ENCODE measurements at regions not wholly inside any gene's neighbourhood (a gene's known extent, or its start where the extent isn't known, plus 50 kb on each side); places are given as distances from the start of the nearest gene placed in this dataset.
"Not testable (repeated sequence)": the region's sequence is repeated elsewhere in the genome, so short reads cannot be mapped to it uniquely, and the experiment has no call there.

DNA sequence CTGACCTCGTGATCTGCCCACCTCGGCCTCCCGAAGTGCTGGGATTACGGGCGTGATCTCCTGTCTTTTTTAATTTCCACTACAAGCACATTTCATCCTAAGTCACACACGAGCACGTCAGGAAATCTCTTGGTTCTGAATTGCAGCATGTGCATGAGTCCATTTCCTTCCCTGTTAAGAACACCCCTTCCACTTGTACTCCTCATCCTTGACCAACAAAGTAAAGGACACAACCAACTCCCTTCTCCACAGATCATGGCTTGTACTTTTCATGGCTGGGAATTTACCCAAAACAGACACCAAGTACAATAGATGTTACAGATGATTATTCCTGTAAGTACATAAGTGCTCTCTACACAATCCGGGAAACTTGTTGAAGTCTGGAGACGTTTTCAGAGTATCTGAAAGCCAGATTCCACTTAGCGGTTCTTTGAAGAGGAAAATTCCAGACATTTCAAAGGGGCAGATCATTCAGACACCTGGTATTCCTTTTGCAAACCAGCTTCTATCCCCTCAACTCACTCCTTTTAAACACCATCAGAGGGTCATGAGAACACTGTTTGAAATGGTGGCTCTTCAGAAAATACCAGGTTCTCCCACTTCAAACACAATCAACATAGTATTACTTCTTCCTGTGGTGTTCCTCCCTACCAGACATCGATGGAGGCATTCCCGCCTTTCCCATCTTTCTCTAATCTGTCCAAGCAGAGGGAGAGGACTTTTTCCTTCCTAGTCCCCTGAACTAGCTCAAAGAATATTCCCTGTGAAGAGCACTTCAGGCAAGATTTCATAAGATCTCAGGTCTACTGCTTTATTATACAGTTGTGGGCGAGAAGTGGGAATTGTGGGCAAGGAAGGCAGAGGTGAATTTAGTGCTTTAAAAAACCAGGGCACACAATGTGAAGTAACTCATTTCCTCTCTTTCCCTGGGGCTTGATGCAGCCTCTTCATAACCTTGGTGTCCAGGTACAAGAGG, 80.1 kb upstream of the TSC22D2 start:
- DNase-seq: no peak

DNA sequence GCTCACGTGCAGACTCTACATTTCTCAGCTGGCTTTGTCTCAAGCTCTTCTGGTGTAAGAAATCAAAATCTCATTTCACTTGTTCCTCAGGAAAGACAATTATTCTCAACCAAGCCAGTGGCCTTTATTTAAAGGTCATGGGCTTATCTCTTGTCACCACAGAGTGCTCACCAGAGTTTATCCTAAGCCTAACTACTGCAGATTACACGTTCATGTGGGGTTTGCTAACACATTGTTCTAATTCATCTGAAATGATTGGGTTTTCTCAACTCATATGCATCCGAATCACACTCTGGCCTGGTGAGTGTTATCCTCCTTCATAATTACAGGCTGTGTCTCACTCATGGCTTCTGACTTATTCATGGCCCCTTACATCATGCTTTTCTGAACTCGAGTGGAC, 83.3 kb upstream of the TSC22D2 start:
- no peak for DNase-seq

GRCh38 chr3:150324245-150324644, 83.9 kb upstream of the TSC22D2 start:
- no peak for DNase-seq

DNA sequence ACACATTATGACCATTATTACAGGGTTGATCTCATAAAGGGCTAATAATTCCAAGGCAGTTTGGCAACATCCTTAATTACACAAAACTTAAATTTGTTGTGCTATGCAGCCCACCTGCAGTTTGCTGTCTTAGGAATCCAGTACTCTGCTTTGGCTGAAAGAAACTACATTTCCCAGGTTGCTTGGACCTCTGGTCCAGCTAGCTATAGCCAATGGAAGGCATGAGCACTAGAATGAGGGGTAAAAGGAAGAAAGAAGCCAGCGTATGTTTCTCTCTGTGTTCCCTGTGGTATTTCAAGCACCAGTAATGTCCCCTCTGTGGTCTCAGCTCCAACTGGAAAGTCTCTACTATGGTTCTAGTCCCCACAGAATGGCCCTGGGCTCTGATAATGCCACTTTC, 84.3 kb upstream of the TSC22D2 start:
- no peak for DNase-seq

DNA sequence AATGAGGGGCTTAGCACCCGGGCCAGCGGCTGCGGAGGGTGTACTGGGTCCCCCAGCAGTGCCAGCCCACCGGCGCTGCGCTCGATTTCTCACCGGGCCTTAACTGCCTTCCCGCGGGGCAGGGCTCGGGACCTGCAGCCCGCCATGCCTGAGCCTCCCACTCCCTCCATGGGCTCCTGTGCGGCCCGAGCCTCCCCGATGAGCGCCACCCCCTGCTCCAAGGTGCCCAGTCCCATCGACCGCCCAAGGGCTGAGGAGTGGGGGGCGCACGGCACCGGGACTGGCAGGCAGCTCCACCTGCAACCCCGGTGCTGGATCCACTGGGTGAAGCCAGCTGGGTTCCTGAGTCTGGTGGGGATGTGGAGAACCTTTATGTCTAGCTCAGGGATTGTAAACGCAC, 85.0 kb upstream of the TSC22D2 start:
- DNase-seq: not testable (repeated sequence)

GRCh38 chr3:150320971-150321370, 87.1 kb upstream of the TSC22D2 start:
- DNase-seq: not testable (repeated sequence)

- DNase-seq: no peak
Measured at GRCh38 chr3:150319900-150320299, 88.2 kb upstream of the TSC22D2 start.

DNA sequence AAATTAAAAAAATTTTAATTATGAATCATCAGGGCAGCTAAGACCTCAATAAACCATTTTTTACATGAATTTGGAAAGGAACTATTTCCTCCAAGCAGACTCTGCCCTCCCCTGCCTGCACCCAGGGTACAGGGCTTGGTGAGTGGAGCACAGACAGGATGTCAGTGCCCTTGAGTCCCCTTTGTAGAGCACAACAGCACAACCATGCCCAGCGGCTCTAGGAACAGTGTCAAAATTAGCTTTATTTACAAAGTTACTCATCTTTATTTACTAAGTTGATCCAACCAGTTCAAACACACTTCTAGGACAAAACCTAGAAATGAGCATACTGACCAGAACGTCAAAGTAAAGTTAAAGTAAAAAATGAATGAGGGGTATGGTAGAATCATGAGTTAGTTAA, 90.6 kb upstream of the TSC22D2 start:
- no peak for DNase-seq

GRCh38 chr3:150315721-150316120, 92.4 kb upstream of the TSC22D2 start:
- DNase-seq: no peak

- DNase-seq: no peak
Measured at GRCh38 chr3:150314248-150315004, 93.7 kb upstream of the TSC22D2 start.

- no peak for DNase-seq
Measured at GRCh38 chr3:150312018-150312657, 96.0 kb upstream of the TSC22D2 start.

GRCh38 chr3:150311156-150311555, 96.9 kb upstream of the TSC22D2 start:
- DNase-seq: no peak

- DNase-seq: no peak
Measured at GRCh38 chr3:150309557-150309956, 98.5 kb upstream of the TSC22D2 start.

DNA sequence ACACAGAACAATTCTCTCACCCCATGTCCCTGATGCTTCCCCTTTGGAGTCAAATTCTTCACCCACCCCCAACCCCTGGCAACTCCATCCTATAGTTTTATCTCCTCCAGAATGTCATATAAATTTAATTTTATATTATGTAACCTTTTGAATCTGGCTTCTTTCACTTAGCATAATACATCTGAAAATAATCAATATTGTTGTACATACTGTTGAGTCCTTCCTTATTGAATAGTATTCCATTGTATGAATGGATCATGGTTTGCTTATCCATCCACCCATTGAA, 98.9 kb upstream of the TSC22D2 start:
- DNase-seq: no peak

- DNase-seq: no peak
Measured at GRCh38 chr3:150308481-150309256, 99.4 kb upstream of the TSC22D2 start.

GRCh38 chr3:150308037-150308319, 100.1 kb upstream of the TSC22D2 start:
- DNase-seq: no peak

- no peak for DNase-seq
Measured at GRCh38 chr3:150307311-150308036, 100.6 kb upstream of the TSC22D2 start.

DNA sequence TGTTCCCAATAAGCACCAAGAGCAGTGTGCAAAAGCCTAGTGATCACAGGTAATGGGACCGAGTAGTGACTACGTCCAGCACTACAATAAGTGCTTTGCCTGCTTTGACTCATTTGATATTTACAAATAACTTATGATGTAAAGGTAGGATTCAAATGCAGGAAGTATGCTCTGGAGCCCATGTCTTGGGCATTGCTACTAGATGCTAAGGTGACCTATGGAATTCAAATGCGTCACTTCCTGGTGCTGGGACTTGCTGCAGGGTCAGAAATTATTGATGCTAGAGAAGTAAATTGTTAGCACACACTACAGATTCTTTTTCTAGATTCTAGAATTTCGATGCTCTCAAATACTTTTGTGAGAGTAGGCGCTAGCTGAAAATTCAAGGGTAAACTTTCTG, 101.2 kb upstream of the TSC22D2 start:
- no peak for DNase-seq

DNA sequence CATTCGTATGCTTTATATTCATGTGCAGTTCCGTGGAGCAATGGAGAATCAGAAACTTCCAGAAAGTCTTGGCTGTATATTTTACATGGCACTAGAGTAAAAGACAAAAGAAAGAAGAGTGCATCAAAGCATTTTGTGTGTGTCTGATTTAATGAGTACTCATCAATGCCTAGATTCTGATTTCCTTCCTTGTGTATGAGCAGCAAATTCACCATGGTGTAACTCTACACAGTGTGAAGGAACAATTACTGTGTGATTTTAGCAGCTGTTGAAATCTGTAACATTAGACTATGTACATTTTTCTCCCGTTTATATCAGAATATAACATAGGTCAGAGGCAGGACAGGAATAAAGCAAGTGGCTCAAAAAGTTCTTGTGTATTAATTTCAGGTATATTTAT, 102.0 kb upstream of the TSC22D2 start:
- DNase-seq: no peak

- no peak for DNase-seq
Measured at GRCh38 chr3:150303768-150304167, 104.3 kb upstream of the TSC22D2 start.

DNA sequence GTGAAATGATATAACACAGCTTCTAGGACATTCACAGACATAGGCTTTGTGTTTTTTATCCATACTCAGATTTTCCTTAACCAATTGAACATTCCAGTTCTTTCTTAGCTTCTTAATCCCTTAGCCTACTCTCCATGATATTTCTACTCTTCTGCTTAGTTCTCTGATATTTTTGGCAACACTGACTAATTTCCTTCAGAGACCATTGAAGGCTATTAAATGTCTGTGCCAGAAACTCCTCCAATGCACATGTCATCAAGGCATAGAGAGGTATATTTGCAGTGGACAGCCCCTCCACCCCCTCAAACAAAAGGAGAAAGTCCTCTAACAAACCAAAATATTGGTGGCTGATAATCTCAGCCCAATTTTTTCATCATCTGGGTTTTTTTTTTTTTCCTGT, 105.9 kb upstream of the TSC22D2 start:
- no peak for DNase-seq

DNA sequence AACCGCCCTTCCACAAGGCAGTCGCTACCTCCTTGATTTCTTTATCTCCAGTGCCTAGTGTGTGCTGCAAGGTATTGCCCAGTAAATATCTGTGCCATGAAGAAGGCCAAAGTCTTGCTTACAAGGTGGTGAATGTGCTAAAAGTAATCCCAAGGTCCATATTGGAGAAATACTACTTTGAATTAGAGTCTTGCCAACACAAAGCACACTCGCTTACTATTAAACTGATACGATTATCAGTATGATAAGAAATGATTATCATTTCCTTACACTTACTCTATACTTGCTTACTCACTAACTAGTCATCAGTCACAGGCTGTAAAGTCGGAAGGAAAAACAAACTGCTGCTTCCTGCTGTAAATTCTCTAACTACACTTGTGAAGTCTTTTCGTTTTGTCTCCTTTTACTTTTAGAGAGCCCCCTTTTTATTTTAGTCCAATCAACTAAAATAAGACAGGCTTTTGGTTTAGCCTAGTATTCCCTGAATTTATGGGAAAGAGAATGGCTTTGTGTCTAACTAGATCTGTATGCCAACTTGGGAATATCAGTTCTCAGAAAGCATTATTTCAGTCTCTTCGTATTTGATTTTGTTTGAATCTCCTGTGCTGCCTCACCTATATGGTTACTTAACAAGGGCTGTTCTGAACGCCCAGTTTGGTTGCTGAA, 107.1 kb upstream of the TSC22D2 start:
- no peak for DNase-seq
